CD4-positive, CD25-positive, alpha-beta regulatory T cell (primary cell): ENCODE measurements at regions not wholly inside any gene's neighbourhood (a gene's known extent, or its start where the extent isn't known, plus 50 kb on each side); places are given as distances from the start of the nearest gene placed in this dataset.
"Not testable (repeated sequence)": the region's sequence is repeated elsewhere in the genome, so short reads cannot be mapped to it uniquely, and the experiment has no call there.

ENCODE experiments used
- ATAC-seq, 2 donors: fragments of 150-1000 bp; cut with Tn5 transposase; one replicate each; pipeline ENCODE4 v1.10.0; 2021; ENCODE audit warnings: low read depth in 2 of 2, moderate number of reproducible peaks in 2 of 2, moderate library complexity in 1 of 2
- DNase-seq, 3 donors: peaks; one replicate each; pipeline versions ENCODE4 v3.0.0 to v3.0.0-alpha.2; 2012 to 2022; ENCODE audit warnings: mixed read lengths in 1 of 3
- H3K27ac ChIP-seq: one replicate; pipeline ENCODE4 v1.7.0; 2013; ENCODE audit warnings: mild to moderate bottlenecking, low read length; ENCODE audit not compliant: insufficient read depth, poor library complexity, severe bottlenecking
- H3K27me3 ChIP-seq: one replicate; pipeline ENCODE4 v1.7.0; 2013; ENCODE audit warnings: low read length; ENCODE audit not compliant: control insufficient read depth, insufficient read depth
- H3K36me3 ChIP-seq: one replicate; pipeline ENCODE4 v1.7.0; 2013; ENCODE audit warnings: mild to moderate bottlenecking, low read length, moderate library complexity; ENCODE audit not compliant: control insufficient read depth, insufficient read depth
- H3K4me1 ChIP-seq: 2 replicates; pipeline ENCODE4 v1.7.0; 2013; ENCODE audit warnings: mild to moderate bottlenecking, low read length; ENCODE audit not compliant: insufficient read depth, control insufficient read depth, poor library complexity, severe bottlenecking
- H3K4me3 ChIP-seq: one replicate; pipeline ENCODE4 v1.7.0; 2013; ENCODE audit warnings: low read depth, mild to moderate bottlenecking, low read length, moderate library complexity
- H3K9me3 ChIP-seq, 2 experiments: 1 replicate in 1 of 2; 2 replicates in 1 of 2; pipeline ENCODE4 v1.7.0; 2013; ENCODE audit warnings: low read length in 2 of 2, mild to moderate bottlenecking in 1 of 2, moderate library complexity in 1 of 2; ENCODE audit not compliant: control insufficient read depth in 2 of 2
- H3K27ac Mint-ChIP-seq, 3 donors: one replicate each; pipeline ENCODE4 v1.8.0; 2020 to 2022; ENCODE audit warnings: mild to moderate bottlenecking in 3 of 3, mixed read lengths in 3 of 3, moderate library complexity in 2 of 3
- H3K27me3 Mint-ChIP-seq: one replicate; pipeline ENCODE4 v1.8.0; 2022; ENCODE audit warnings: mild to moderate bottlenecking, mixed read lengths
- H3K36me3 Mint-ChIP-seq: one replicate; pipeline ENCODE4 v1.8.0; 2020; ENCODE audit warnings: mixed read lengths
- H3K4me1 Mint-ChIP-seq, 4 donors: one replicate each; pipeline ENCODE4 v1.8.0; 2020 to 2022; ENCODE audit warnings: mixed read lengths in 4 of 4, mild to moderate bottlenecking in 1 of 4
- H3K4me3 Mint-ChIP-seq, 4 donors: one replicate each; pipeline ENCODE4 v1.8.0; 2020 to 2022; ENCODE audit warnings: mild to moderate bottlenecking in 4 of 4, mixed read lengths in 4 of 4, moderate library complexity in 3 of 4
- H3K9me3 Mint-ChIP-seq, 7 donors: one replicate each; pipeline ENCODE4 v1.8.0; 2020 to 2022; ENCODE audit warnings: mixed read lengths in 7 of 7, mild to moderate bottlenecking in 3 of 7, moderate library complexity in 2 of 7

GRCh38 chr6:92648364-92649086, 770.8 kb downstream of the EPHA7 start:
- Mint-ChIP-seq H3K27ac (no peak overlapping the region), H3K36me3 (no peaks in the 10 kb centered on the region), H3K9me3 (peaks cover 0 to 15% (median 2%) of the 10 kb centered on the region in 7 donors), H3K27me3 (no peaks in the 10 kb centered on the region), H3K4me3 (no peak overlapping the region), H3K4me1 (no peaks in the 10 kb centered on the region)
- DNase-seq (no peak), ATAC-seq (no peak)
- no peaks in the 10 kb centered on the region for H3K36me3 ChIP-seq
- no peak overlapping the region for H3K27ac ChIP-seq
- H3K4me3 ChIP-seq = no peak overlapping the region
- no peaks in the 10 kb centered on the region for H3K4me1 ChIP-seq
- peaks cover 0 to 2% of the 10 kb centered on the region in 2 experiments for H3K9me3 ChIP-seq
- no peaks in the 10 kb centered on the region for H3K27me3 ChIP-seq

- Histone ChIP-seq H3K9me3 (peaks cover 0 to 4% of the 10 kb centered on the region in 2 experiments), H3K4me3 (no peak overlapping the region), H3K4me1 (no peaks in the 10 kb centered on the region), H3K27ac (no peak overlapping the region), H3K36me3 (no peaks in the 10 kb centered on the region), H3K27me3 (no peaks in the 10 kb centered on the region)
- Mint-ChIP-seq H3K27ac (no peak overlapping the region), H3K4me1 (no peaks in the 10 kb centered on the region), H3K9me3 (peaks cover 0 to 14% (median 1%) of the 10 kb centered on the region in 7 donors), H3K27me3 (no peaks in the 10 kb centered on the region), H3K36me3 (no peaks in the 10 kb centered on the region), H3K4me3 (no peak overlapping the region)
- no peak for DNase-seq
- ATAC-seq = no peak
These were observed 771.7 kb downstream of the EPHA7 start for GRCh38 chr6:92647630-92648029.

DNA sequence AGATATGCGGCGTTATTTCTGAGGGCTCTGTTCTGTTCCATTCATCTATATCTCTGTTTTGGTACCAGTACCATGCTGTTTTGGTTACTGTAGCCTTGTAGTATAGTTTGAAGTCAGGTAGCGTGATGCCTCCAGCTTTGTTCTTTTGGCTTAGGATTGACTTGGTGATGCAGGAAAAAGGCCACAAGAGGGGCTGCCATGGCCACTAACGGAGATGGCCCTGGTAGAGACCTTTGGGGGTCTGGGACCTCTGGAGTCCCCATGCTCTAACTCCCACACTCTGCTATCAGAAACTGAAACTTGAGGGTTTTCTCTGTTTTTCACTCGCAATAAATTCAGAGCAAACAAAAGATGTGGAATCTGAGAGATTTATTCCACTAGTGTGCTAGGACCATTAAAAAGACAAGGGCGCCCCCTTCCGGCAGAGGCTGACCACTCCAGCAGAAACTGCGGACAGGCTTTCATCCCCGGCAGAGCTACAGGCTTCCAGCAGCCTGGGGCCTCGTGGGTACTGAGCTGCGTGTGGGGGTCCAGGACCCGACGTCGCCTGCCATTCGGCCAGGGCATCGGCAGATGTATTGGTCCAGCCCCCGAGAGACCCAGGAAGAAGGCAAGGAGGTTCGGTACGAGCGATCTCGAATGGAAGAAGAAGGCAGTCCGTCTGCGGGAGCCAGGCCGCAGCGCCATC, 775.1 kb downstream of the EPHA7 start:
- H3K27ac Mint-ChIP-seq = not testable (repeated sequence)

DNA sequence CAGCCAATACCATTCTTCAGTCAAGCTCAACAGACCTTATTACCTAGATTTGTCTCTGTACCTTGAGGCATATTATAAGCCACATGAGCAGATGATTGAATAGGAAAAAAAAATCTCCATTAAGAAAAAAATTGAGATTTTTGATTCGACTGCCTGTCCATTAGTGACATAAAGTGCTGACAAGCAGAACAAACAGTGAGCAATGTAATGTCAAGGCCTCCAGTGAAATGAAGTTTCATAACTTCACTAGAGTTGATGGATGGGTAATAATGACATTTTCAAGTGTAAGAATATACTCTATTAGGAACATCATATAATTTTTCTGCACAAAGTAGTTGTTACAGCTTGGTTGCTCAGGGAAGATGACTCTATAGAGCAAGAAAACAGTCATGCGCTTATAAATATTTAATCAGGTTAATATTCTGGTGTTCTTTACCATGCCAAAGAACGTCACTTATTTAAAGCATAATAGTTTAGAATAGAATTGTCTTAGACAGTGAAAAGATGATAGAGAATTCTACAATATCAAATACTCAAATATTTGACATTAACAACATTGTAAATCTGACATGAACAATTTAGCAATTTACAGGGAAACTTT, 783.7 kb downstream of the EPHA7 start:
- Mint-ChIP-seq H3K4me1 (no peaks in the 10 kb centered on the region), H3K4me3 (no peak overlapping the region), H3K9me3 (peaks cover 0 to 24% (median 7%) of the 10 kb centered on the region in 7 donors), H3K27me3 (no peaks in the 10 kb centered on the region), H3K36me3 (no peaks in the 10 kb centered on the region), H3K27ac (no peak overlapping the region)
- DNase-seq = no peak
- Histone ChIP-seq H3K27me3 (no peaks in the 10 kb centered on the region), H3K4me3 (no peak overlapping the region), H3K9me3 (peaks cover 0 to 3% of the 10 kb centered on the region in 2 experiments), H3K27ac (no peak overlapping the region), H3K36me3 (no peaks in the 10 kb centered on the region), H3K4me1 (no peaks in the 10 kb centered on the region)
- ATAC-seq = no peak

More for the DNA sequence above, 775.1 kb downstream of the EPHA7 start:
- Mint-ChIP-seq H3K9me3 (peaks cover 0 to 13% (median 2%) of the 10 kb centered on the region in 7 donors), H3K4me3 (peak overlapping the region in 1 of 4 donors; percentile 21)
- not testable (repeated sequence) for H3K9me3 ChIP-seq, H3K27ac ChIP-seq, H3K4me1 Mint-ChIP-seq, H3K4me1 ChIP-seq, H3K36me3 Mint-ChIP-seq, DNase-seq, ATAC-seq, H3K27me3 ChIP-seq, H3K27me3 Mint-ChIP-seq, H3K4me3 ChIP-seq, H3K36me3 ChIP-seq

DNA sequence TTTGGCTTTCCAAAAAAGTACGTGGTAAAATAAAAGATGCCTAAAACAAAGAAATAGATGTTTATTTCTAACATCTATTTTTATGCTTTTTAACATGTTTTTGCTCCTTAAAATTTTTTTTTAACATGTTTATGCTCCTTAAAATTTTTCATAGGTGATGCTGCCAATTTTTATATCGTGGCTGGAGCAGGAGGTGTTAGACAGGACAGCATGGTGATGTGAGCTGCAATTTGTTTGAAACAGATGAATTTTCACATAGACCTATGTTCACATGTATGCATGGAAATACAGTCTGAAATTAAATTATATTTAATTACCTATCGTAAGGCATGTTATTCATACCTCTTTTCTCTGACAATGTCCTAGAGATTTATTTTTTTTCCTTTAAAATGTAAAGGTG, 784.8 kb downstream of the EPHA7 start:
- Mint-ChIP-seq H3K27ac (no peak overlapping the region), H3K9me3 (peaks cover 0 to 20% (median 7%) of the 10 kb centered on the region in 7 donors), H3K4me3 (no peak overlapping the region), H3K36me3 (no peaks in the 10 kb centered on the region), H3K27me3 (no peaks in the 10 kb centered on the region), H3K4me1 (no peaks in the 10 kb centered on the region)
- no peak for DNase-seq
- Histone ChIP-seq H3K27ac (no peak overlapping the region), H3K4me3 (no peak overlapping the region), H3K4me1 (no peaks in the 10 kb centered on the region), H3K27me3 (no peaks in the 10 kb centered on the region), H3K9me3 (peaks cover 0 to 3% of the 10 kb centered on the region in 2 experiments), H3K36me3 (no peaks in the 10 kb centered on the region)
- ATAC-seq = no peak

GRCh38 chr6:92623431-92623830, 795.9 kb downstream of the EPHA7 start:
- H3K27ac ChIP-seq = no peak overlapping the region
- no peak for DNase-seq
- peaks cover 0 to 2% of the 10 kb centered on the region in 2 experiments for H3K9me3 ChIP-seq
- no peaks in the 10 kb centered on the region for H3K36me3 ChIP-seq
- no peak overlapping the region for H3K27ac Mint-ChIP-seq
- H3K4me3 ChIP-seq = no peak overlapping the region
- H3K4me1 Mint-ChIP-seq = no peaks in the 10 kb centered on the region
- no peak for ATAC-seq
- H3K9me3 Mint-ChIP-seq = peaks cover 2 to 23% (median 8%) of the 10 kb centered on the region in 7 donors
- no peaks in the 10 kb centered on the region for H3K4me1 ChIP-seq
- H3K27me3 Mint-ChIP-seq = no peaks in the 10 kb centered on the region
- H3K36me3 Mint-ChIP-seq = no peaks in the 10 kb centered on the region
- no peak overlapping the region for H3K4me3 Mint-ChIP-seq
- no peaks in the 10 kb centered on the region for H3K27me3 ChIP-seq

- Histone ChIP-seq H3K27me3 (no peaks in the 10 kb centered on the region), H3K36me3 (no peaks in the 10 kb centered on the region), H3K4me1 (no peaks in the 10 kb centered on the region), H3K9me3 (no peaks in the 10 kb centered on the region), H3K27ac (no peak overlapping the region), H3K4me3 (no peak overlapping the region)
- no peaks in the 10 kb centered on the region for H3K27me3 Mint-ChIP-seq
- H3K27ac Mint-ChIP-seq = no peak overlapping the region
- ATAC-seq (no peak), DNase-seq (no peak)
- H3K36me3 Mint-ChIP-seq = no peaks in the 10 kb centered on the region
- no peaks in the 10 kb centered on the region for H3K4me1 Mint-ChIP-seq
- no peak overlapping the region for H3K4me3 Mint-ChIP-seq
- H3K9me3 Mint-ChIP-seq = peaks cover 0 to 29% (median 11%) of the 10 kb centered on the region in 7 donors
These were observed 801.6 kb downstream of the EPHA7 start for GRCh38 chr6:92617721-92618120.
